ENCODE measurements at regions not wholly inside any gene's neighbourhood (a gene's known extent, or its start where the extent isn't known, plus 50 kb on each side); places are given as distances from the start of the nearest gene placed in this dataset.
A peak's percentile ranks its signal among the peaks of the same experiment; 100 is the strongest.

DNA sequence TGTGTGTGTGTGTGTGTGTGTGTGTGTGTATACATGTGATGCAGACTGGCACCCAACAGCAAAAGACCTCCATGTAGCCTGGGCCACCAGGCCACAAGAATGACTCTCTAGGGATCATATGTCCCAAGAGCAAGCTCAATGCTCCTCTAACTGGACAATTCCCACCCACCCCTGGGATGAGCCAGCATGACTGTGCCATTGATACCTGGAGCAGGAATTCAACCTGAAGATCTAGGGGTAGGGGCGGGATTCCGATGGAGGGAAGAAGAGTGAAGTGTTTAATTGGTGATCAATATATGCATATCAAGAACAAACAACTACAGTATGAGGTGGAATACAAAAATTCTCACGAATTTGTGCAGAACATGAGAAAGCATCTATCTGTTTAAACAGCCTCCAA is 136.2 kb downstream of the PSMG1 start:
- H3K4me1 ChIP-seq (ENCODE audit: control insufficient read depth in 5 of 5, insufficient read depth in 5 of 5, low read length in 5 of 5): peaks cover 0 to 14% (median 0%) of the 10 kb centered on the region in 5 donors
- no peak overlapping the region for H3K9ac ChIP-seq (ENCODE audit: insufficient read depth in 1 of 2, low read length in 2 of 2)
- WGBS, 2 donors: 96 to 97% methylated on average over 3 of the region's 3 CpGs
- H3K4me3 ChIP-seq: no peak overlapping the region
- TF ChIP-seq, protein P1, sequence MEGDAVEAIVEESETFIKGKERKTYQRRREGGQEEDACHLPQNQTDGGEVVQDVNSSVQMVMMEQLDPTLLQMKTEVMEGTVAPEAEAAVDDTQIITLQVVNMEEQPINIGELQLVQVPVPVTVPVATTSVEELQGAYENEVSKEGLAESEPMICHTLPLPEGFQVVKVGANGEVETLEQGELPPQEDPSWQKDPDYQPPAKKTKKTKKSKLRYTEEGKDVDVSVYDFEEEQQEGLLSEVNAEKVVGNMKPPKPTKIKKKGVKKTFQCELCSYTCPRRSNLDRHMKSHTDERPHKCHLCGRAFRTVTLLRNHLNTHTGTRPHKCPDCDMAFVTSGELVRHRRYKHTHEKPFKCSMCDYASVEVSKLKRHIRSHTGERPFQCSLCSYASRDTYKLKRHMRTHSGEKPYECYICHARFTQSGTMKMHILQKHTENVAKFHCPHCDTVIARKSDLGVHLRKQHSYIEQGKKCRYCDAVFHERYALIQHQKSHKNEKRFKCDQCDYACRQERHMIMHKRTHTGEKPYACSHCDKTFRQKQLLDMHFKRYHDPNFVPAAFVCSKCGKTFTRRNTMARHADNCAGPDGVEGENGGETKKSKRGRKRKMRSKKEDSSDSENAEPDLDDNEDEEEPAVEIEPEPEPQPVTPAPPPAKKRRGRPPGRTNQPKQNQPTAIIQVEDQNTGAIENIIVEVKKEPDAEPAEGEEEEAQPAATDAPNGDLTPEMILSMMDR (IDR thresholded peaks at IDR 0.05; ENCODE audit: control extremely low read depth, extremely low read depth): no peak
- ATAC-seq (ENCODE audit: insufficient read depth, low FRiP score): no peak
- H3K27ac ChIP-seq (ENCODE audit: low read depth in 1 of 2, low read length in 1 of 2): no peak overlapping the region
- H3K9me3 ChIP-seq (ENCODE audit: control insufficient read depth in 4 of 4, insufficient read depth in 3 of 4, low read length in 3 of 4): no peaks in the 10 kb centered on the region
- H3K36me3 ChIP-seq (ENCODE audit: control insufficient read depth in 4 of 4, insufficient read depth in 4 of 4, low read length in 4 of 4): no peaks in the 10 kb centered on the region
- H3K27me3 ChIP-seq (ENCODE audit: control insufficient read depth in 3 of 3, insufficient read depth in 3 of 3, low read length in 2 of 3): no peaks in the 10 kb centered on the region
- DNase-seq: no peak

DNA sequence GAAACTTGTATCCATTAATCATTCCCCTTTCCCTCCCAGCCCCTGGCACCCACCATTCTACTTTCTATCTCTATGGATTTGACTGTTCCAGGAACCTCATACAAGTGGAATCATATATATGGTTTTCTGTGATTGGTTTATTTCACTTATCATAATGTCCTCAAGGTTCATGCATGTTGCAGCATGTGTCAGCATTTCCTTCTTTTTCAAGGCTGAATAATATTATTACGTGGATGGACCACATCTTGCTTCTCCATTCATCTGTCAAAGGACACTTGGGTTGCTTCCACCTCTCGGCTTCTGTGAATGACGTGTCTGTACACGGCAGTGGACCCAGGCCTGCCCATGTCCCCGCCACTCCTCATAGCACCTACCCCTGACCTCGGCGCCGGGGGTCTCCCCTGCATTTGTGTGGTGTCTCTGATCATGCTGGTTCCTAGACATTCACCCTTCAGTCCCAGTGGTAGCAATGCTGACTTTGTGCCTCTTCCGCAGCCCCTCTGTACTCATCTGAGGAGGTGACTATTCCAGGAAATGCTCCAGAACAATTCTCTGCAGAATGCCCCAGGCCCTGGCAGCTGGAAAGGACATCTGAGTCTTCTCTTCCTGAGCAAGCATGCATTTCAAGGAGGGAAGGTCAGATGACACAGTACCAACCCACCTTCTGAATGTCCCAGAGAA is 136.9 kb downstream of the PSMG1 start:
- ATAC-seq (ENCODE audit: insufficient read depth, low FRiP score) (no peak), DNase-seq (no peak)
- H3K9me3 ChIP-seq (ENCODE audit: control insufficient read depth in 4 of 4, insufficient read depth in 3 of 4, low read length in 3 of 4): no peaks in the 10 kb centered on the region
- TF ChIP-seq, protein P1 (IDR thresholded peaks at IDR 0.05; ENCODE audit: control extremely low read depth, extremely low read depth): no peak
- H3K4me3 ChIP-seq: no peak overlapping the region
- H3K27me3 ChIP-seq (ENCODE audit: control insufficient read depth in 3 of 3, insufficient read depth in 3 of 3, low read length in 2 of 3): no peaks in the 10 kb centered on the region
- no peaks in the 10 kb centered on the region for H3K36me3 ChIP-seq (ENCODE audit: control insufficient read depth in 4 of 4, insufficient read depth in 4 of 4, low read length in 4 of 4)
- peak overlapping the region in 1 of 2 donors; percentile 46 for H3K27ac ChIP-seq (ENCODE audit: low read depth in 1 of 2, low read length in 1 of 2)
- H3K9ac ChIP-seq (ENCODE audit: insufficient read depth in 1 of 2, low read length in 2 of 2): no peak overlapping the region
- 90 to 91% methylated on average over 9 of the region's 9 CpGs for WGBS, 2 donors
- H3K4me1 ChIP-seq (ENCODE audit: control insufficient read depth in 5 of 5, insufficient read depth in 5 of 5, low read length in 5 of 5): peaks cover 0 to 12% (median 0%) of the 10 kb centered on the region in 5 donors

DNA sequence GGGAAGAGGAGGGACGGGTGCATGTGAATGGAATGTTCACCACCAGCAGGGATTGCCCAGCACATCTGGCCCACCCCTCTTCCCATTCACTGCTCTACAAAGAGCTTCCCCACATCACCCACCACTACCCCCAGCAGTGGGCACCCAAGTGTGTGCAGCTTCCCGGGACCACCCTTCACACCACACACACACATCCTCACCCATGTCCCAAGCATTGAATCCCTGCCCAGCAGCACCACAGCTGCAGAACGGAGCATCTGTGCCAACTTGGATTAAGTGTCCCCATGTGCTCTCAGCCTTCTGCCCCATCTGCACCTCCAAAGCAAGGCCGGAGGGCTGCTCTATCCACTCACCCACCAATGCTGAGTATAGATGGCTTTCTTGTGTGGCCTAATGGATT is 141.4 kb downstream of the PSMG1 start:
- no peak for ATAC-seq (ENCODE audit: insufficient read depth, low FRiP score)
- H3K4me3 ChIP-seq: no peak overlapping the region
- 91% methylated on average over 4 of the region's 4 CpGs for WGBS, 2 donors
- H3K27ac ChIP-seq (ENCODE audit: low read depth in 1 of 2, low read length in 1 of 2): no peak overlapping the region
- H3K9me3 ChIP-seq (ENCODE audit: control insufficient read depth in 4 of 4, insufficient read depth in 3 of 4, low read length in 3 of 4): no peaks in the 10 kb centered on the region
- no peaks in the 10 kb centered on the region for H3K27me3 ChIP-seq (ENCODE audit: control insufficient read depth in 3 of 3, insufficient read depth in 3 of 3, low read length in 2 of 3)
- TF ChIP-seq, protein P1 (IDR thresholded peaks at IDR 0.05; ENCODE audit: control extremely low read depth, extremely low read depth): no peak
- no peak overlapping the region for H3K9ac ChIP-seq (ENCODE audit: insufficient read depth in 1 of 2, low read length in 2 of 2)
- peaks cover 0 to 6% (median 5%) of the 10 kb centered on the region in 5 donors for H3K4me1 ChIP-seq (ENCODE audit: control insufficient read depth in 5 of 5, insufficient read depth in 5 of 5, low read length in 5 of 5)
- no peaks in the 10 kb centered on the region for H3K36me3 ChIP-seq (ENCODE audit: control insufficient read depth in 4 of 4, insufficient read depth in 4 of 4, low read length in 4 of 4)
- DNase-seq: no peak

Data from lung (tissue), 11 donors.